Right lobe of liver (tissue), 4 donors: ENCODE measurements at regions not wholly inside any gene's neighbourhood (a gene's known extent, or its start where the extent isn't known, plus 50 kb on each side); places are given as distances from the start of the nearest gene placed in this dataset.

Source experiments
- POLR2A ChIP-seq: fragments of 450-650 bp; IDR thresholded peaks from one replicate; pipeline ENCODE4 v1.6.1; 2017; ENCODE audit warnings: antibody characterized with exemption, mild to moderate bottlenecking
- TF ChIP-seq, protein P1 (sequence below), 4 donors: fragments of 200-600 bp in 3 of 4; fragments of 450-650 bp in 1 of 4; IDR thresholded peaks; one replicate each; pipeline versions ENCODE4 v1.5.1 to v1.8.0; 2016 to 2022; ENCODE audit warnings: antibody characterized with exemption in 4 of 4, mild to moderate bottlenecking in 2 of 4
- donor health status: DM: no; HTN: no; CAD: no.
- donor health status: DM: no; HTN: no; CAD: no.
- donor health status: DM: no; HTN: yes; CAD: no.

DNA sequence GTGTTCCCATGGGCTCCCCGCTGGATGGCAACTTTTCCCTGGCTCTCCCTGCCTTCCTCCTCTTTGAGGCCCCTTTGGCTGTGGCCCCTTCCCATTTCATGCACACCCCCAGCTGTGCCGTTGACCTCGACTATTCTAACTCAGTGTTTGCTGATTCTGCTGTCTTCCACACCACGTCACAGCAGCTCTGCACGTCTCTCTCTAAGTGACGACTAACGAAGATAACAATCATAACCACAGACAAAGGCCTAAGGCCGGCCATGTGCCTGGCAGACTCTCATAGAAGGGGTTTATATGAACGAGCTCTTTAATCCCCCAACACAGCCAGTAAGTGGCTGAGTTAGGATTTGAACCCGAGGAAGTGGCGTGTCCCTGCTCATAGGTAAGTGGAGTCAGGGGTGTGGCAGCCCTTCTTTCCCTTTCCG lies 151.5 kb upstream of the SHH start:
- TF ChIP-seq, protein P1, sequence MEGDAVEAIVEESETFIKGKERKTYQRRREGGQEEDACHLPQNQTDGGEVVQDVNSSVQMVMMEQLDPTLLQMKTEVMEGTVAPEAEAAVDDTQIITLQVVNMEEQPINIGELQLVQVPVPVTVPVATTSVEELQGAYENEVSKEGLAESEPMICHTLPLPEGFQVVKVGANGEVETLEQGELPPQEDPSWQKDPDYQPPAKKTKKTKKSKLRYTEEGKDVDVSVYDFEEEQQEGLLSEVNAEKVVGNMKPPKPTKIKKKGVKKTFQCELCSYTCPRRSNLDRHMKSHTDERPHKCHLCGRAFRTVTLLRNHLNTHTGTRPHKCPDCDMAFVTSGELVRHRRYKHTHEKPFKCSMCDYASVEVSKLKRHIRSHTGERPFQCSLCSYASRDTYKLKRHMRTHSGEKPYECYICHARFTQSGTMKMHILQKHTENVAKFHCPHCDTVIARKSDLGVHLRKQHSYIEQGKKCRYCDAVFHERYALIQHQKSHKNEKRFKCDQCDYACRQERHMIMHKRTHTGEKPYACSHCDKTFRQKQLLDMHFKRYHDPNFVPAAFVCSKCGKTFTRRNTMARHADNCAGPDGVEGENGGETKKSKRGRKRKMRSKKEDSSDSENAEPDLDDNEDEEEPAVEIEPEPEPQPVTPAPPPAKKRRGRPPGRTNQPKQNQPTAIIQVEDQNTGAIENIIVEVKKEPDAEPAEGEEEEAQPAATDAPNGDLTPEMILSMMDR (IDR thresholded peaks at IDR 0.05): no peak
- no peak for TF ChIP-seq POLR2A
